Frontal cortex (tissue), 3 donors: ENCODE measurements at regions not wholly inside any gene's neighbourhood (a gene's known extent, or its start where the extent isn't known, plus 50 kb on each side); places are given as distances from the start of the nearest gene placed in this dataset.
"Not testable (repeated sequence)": the region's sequence is repeated elsewhere in the genome, so short reads cannot be mapped to it uniquely, and the experiment has no call there.

Experiments
- DNase-seq, 2 donors: peaks; one replicate each; pipeline ENCODE4 v3.0.0; 2012; ENCODE audit warnings: low spot score in 2 of 2
- FAIRE-seq: peaks from 2 replicates; lab custom pipeline; 2012; peaks lifted over from hg19 to GRCh38; lab: Jason Lieb, UNC
- donor health status: control.
- donor health status: control.
- donor health status: control.

- no peak for FAIRE-seq
- no peak for DNase-seq
Observed at GRCh38 chr2:242056785-242057184, 187.3 kb downstream of the RTP5 start.

- FAIRE-seq = no peak
- no peak for DNase-seq
Observed at GRCh38 chr2:242057379-242058040, 188.0 kb downstream of the RTP5 start.

DNA sequence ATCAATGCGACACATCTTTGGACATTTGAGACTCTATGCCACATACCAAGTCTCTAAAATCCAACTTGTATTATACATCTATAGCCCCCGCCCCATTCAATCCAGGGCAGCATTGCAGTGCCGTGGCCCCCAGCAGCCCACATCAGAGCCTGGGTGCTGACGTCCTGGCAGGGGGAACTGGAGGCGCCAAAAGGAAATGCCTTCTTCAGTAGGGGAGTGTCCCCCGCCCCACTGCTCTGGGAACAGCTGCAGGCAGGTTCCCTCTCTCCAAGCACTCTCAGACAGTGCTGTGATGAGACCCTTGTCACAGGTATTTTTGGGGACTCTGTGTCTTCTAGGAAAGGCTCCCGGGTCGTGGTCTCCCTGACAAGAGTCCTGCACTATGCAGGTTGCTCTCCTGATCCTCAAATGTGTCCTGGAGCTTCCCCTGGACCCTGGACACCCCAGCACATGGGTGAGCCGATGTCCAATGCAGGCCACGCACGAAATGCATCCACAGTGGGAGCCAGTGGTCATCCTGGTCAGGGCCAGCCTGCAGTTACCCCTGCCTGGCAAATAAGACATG, 188.7 kb downstream of the RTP5 start:
- no peak for FAIRE-seq

GRCh38 chr2:242059566-242059965, 190.0 kb downstream of the RTP5 start:
- FAIRE-seq (no peak), DNase-seq (no peak)

More for the DNA sequence above, 188.7 kb downstream of the RTP5 start:
- no peak for DNase-seq

DNA sequence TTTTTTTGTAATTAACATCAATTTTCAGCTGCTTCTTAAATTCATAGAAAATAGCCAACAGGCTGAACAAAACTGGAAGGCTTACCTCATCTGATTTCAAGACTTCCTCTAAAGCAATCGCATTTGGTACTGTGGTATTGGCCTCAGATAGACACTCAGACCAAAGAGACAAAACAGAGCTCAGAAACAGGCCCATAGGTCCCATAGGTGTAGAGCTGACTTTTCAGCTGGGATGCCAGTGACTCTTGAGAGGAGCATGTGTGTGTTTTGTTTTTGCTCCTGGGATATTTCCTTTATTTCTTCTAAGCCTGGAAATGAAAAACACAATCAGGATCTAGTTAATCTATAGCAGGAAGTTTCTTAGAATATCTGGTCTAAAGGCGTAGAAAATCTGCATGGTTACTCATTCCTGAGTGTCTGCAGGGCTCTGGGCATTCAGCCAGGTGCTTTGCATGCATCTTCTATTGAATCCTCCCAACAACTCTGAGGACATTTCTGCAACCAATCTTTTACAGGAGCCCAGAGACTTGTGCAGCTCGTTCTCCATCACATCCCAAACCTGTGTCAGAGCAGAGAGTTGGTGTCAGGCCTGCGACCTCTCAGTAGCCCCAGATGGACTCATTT, 190.8 kb downstream of the RTP5 start:
- no peak for DNase-seq
- no peak for FAIRE-seq

DNA sequence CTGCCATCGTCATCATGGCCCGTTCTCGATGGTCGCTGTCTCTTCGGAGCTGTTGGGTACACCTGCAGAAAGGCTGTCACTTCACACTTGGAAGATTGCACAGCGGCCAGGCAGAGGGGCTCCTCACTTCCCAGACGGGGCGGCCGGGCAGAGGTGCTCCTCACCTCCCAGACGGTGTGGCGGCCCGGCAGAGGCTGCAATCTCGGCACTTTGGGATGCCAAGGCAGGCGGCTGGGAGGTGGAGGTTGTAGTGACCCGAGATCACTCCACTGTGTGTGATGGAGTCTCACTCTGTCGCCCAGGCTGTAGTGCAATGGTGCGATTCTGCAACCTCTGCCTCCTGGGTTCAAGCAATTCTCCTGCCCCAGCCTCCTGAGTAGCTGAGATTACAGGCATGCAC, 192.4 kb downstream of the RTP5 start:
- FAIRE-seq, DNase-seq: not testable (repeated sequence)

- FAIRE-seq (no peak), DNase-seq (no peak)
Observed at GRCh38 chr2:242063436-242063835, 193.9 kb downstream of the RTP5 start.

GRCh38 chr2:242063850-242064249, 194.3 kb downstream of the RTP5 start:
- FAIRE-seq (no peak), DNase-seq (no peak)

- FAIRE-seq (no peak), DNase-seq (no peak)
Observed at GRCh38 chr2:242064364-242065250, 195.1 kb downstream of the RTP5 start.

GRCh38 chr2:242065426-242065825, 195.9 kb downstream of the RTP5 start:
- FAIRE-seq (no peak), DNase-seq (no peak)

GRCh38 chr2:242069018-242069417, 199.5 kb downstream of the RTP5 start:
- no peak for FAIRE-seq
- no peak for DNase-seq

GRCh38 chr2:242069938-242070395, 200.4 kb downstream of the RTP5 start:
- peak; percentile 88 for FAIRE-seq
- not testable (repeated sequence) for DNase-seq

- not testable (repeated sequence) for FAIRE-seq
- DNase-seq = peak in 1 of 2 donors; percentile 1
Observed at GRCh38 chr2:242070726-242071125, 201.2 kb downstream of the RTP5 start.

GRCh38 chr2:242071377-242071776, 201.8 kb downstream of the RTP5 start:
- DNase-seq = peak in 1 of 2 donors; percentile 35
- not testable (repeated sequence) for FAIRE-seq

DNA sequence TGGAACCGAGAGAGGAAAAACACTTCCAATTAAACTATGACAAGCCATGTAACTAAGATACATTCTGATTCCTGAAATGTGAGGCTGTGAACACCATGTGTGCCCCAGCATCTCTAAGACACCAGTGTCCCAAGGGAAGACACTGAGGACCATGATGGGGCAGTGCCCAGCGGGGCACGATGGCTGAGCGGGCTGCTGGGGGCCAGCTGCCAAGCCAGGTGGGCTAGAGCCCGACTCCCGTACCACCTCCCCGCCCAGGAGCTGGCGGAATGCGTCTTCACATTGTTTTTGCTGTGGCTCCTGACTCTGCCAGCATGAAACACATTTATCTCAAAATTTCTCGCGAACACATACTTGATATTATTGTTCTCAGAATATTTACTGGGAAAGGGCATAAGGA, 202.4 kb downstream of the RTP5 start:
- DNase-seq, FAIRE-seq: not testable (repeated sequence)

GRCh38 chr2:242075168-242075567, 205.6 kb downstream of the RTP5 start:
- FAIRE-seq (no peak), DNase-seq (no peak)

DNA sequence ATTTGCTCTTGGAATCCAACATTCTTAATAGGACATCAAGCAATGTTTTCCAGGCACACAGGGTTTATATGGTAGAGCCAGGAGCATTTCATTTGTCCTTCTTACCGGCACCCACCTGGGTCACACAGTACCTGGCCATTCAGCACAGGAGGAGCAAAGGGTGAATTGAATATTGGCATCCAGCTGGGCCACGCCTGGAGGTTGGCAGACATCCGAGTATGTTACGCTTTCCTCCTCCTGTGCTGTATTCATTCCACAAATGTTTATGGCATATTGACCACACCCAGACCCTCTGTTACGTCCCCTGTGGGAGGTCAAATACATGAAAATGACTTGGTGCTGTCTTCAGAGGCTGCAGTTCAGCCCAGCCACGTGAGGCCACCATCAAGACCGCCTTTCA, 206.2 kb downstream of the RTP5 start:
- no peak for DNase-seq
- no peak for FAIRE-seq

GRCh38 chr2:242076184-242076583, 206.7 kb downstream of the RTP5 start:
- not testable (repeated sequence) for FAIRE-seq, DNase-seq

DNA sequence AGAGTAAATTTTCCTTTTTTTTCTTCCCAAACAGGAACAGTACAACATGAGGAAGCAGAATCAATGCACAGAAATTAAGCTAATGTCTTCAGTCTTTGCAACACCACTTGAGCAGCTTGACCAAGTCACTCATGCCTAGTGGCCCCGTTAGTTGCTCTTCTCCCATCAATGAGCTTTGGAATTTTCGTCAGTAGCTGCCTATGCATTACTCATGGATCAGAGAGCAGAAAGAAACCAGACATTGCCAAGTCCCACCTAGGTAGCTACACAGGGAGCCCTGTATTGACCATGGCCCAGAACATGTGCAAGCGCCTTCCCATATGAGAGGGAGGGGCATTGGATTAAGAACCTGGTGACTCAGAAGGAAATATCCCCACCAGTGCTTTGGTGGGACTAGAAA, 208.9 kb downstream of the RTP5 start:
- FAIRE-seq, DNase-seq: not testable (repeated sequence)

GRCh38 chr2:242079792-242080191, 210.3 kb downstream of the RTP5 start:
- FAIRE-seq, DNase-seq: not testable (repeated sequence)
